Naive thymus-derived CD4-positive, alpha-beta T cell (primary cell): ENCODE measurements at regions not wholly inside any gene's neighbourhood (a gene's known extent, or its start where the extent isn't known, plus 50 kb on each side); places are given as distances from the start of the nearest gene placed in this dataset.

Experiments
- ATAC-seq: fragments of 150-1000 bp; cut with Tn5 transposase; 2 replicates; pipeline ENCODE4 v1.10.0; 2021; ENCODE audit warnings: mild to moderate bottlenecking, moderate library complexity
- CTCF ChIA-PET: fragments of 350-600 bp; sonication (Branson Sonifier 250); formaldehyde crosslinking; loops from one replicate; lab custom pipeline; 2021; ENCODE audit warnings: antibody characterized with exemption; lab: Charles Lee
- POLR2A ChIA-PET: fragments of 350-600 bp; sonication (Branson Sonifier 250); formaldehyde crosslinking; loops from one replicate; lab custom pipeline; 2021; ENCODE audit warnings: antibody characterized with exemption, inconsistent platforms; lab: Charles Lee
- DNase-seq, 9 donors: peaks; one replicate each; pipeline versions ENCODE4 v3.0.0 to v3.0.0-alpha.2; 2020 to 2022; ENCODE audit warnings: mixed read lengths in 1 of 9
- H3K27ac ChIP-seq: one replicate; pipeline ENCODE4 v1.7.0; 2013; ENCODE audit warnings: mild to moderate bottlenecking, low read depth, low read length, moderate library complexity
- H3K27me3 ChIP-seq, 2 donors: one replicate each; pipeline ENCODE4 v1.7.0; 2013; ENCODE audit warnings: low read length in 2 of 2, mild to moderate bottlenecking in 2 of 2, moderate library complexity in 2 of 2; ENCODE audit not compliant: control insufficient read depth in 2 of 2, insufficient read depth in 2 of 2
- H3K36me3 ChIP-seq, 3 experiments: 1 replicate in 2 of 3; 2 replicates in 1 of 3; pipeline ENCODE4 v1.7.0; 2013; ENCODE audit warnings: low read length in 3 of 3, mild to moderate bottlenecking in 3 of 3, moderate library complexity in 1 of 3; ENCODE audit not compliant: insufficient read depth in 3 of 3, control insufficient read depth in 2 of 3
- H3K4me1 ChIP-seq, 2 donors: one replicate each; pipeline ENCODE4 v1.7.0; 2013; ENCODE audit warnings: low read length in 2 of 2, mild to moderate bottlenecking in 2 of 2, moderate library complexity in 1 of 2; ENCODE audit not compliant: control insufficient read depth in 2 of 2, insufficient read depth in 2 of 2
- H3K4me3 ChIP-seq: 2 replicates; pipeline ENCODE4 v1.7.0; 2013; ENCODE audit warnings: mild to moderate bottlenecking, low read length
- H3K9me3 ChIP-seq, 3 experiments: 1 replicate in 2 of 3; 2 replicates in 1 of 3; pipeline ENCODE4 v1.7.0; 2013; ENCODE audit warnings: low read length in 3 of 3; ENCODE audit not compliant: control insufficient read depth in 2 of 3
- H3K27ac Mint-ChIP-seq, 9 donors: one replicate each; pipeline ENCODE4 v1.8.0; 2020 to 2022; ENCODE audit warnings: mixed read lengths in 9 of 9, mild to moderate bottlenecking in 8 of 9, moderate library complexity in 5 of 9, inconsistent platforms in 2 of 9
- H3K27me3 Mint-ChIP-seq, 5 donors: one replicate each; pipeline ENCODE4 v1.8.0; 2021 to 2022; ENCODE audit warnings: mixed read lengths in 5 of 5, mild to moderate bottlenecking in 1 of 5
- H3K36me3 Mint-ChIP-seq, 5 donors: one replicate each; pipeline ENCODE4 v1.8.0; 2020 to 2022; ENCODE audit warnings: mixed read lengths in 5 of 5, mild to moderate bottlenecking in 3 of 5, inconsistent platforms in 1 of 5
- H3K4me1 Mint-ChIP-seq, 7 donors: one replicate each; pipeline ENCODE4 v1.8.0; 2020 to 2022; ENCODE audit warnings: mixed read lengths in 7 of 7, mild to moderate bottlenecking in 3 of 7, inconsistent platforms in 1 of 7
- H3K4me3 Mint-ChIP-seq, 10 donors: one replicate each; pipeline ENCODE4 v1.8.0; 2020 to 2022; ENCODE audit warnings: mild to moderate bottlenecking in 10 of 10, mixed read lengths in 10 of 10, moderate library complexity in 6 of 10, inconsistent platforms in 2 of 10
- H3K9me3 Mint-ChIP-seq, 11 donors: one replicate each; pipeline ENCODE4 v1.8.0; 2020 to 2022; ENCODE audit warnings: mixed read lengths in 11 of 11, mild to moderate bottlenecking in 4 of 11, inconsistent platforms in 1 of 11, moderate library complexity in 1 of 11
- intact Hi-C, 2 donors: fragments of 100-400 bp; cut with micrococcal nuclease; formaldehyde crosslinking; loops; one replicate each; pipeline ENCODE4 v1.15.1; 2023

- Histone ChIP-seq H3K9me3 (no peaks in the 10 kb centered on the region), H3K27me3 (no peaks in the 10 kb centered on the region), H3K27ac (no peak overlapping the region), H3K4me1 (no peaks in the 10 kb centered on the region), H3K36me3 (no peaks in the 10 kb centered on the region), H3K4me3 (no peak overlapping the region)
- peaks cover 0 to 15% (median 4%) of the 10 kb centered on the region in 5 donors for H3K27me3 Mint-ChIP-seq
- peaks cover 0 to 8% (median 0%) of the 10 kb centered on the region in 7 donors for H3K4me1 Mint-ChIP-seq
- ChIA-PET CTCF (no interaction called here), POLR2A (no interaction called here)
- no peaks in the 10 kb centered on the region for H3K9me3 Mint-ChIP-seq
- no peaks in the 10 kb centered on the region for H3K36me3 Mint-ChIP-seq
- ATAC-seq (no peak), DNase-seq (no peak)
- intact Hi-C loops = no loop called here
- H3K27ac Mint-ChIP-seq = no peak overlapping the region
- no peak overlapping the region for H3K4me3 Mint-ChIP-seq
These were observed 91.8 kb upstream of the STEAP4 start for GRCh38 chr7:88398459-88398858.

DNA sequence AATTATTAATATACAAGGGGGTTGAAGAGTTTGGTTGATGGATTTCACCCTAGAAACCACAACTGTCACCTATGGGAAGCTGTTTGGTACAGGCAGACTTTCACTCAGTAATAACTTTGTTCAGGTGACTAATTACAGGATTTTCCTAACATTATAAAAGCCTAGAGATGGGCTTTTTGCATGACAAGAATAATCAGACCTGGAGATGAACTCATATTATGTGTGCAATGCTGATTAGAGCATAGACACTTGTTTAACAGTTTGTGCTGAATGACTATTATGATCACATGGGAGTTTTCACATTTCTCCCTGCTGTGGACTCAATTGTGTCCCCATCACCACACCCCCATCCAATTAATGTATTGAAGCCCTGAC lies 90.2 kb upstream of the STEAP4 start:
- ATAC-seq = no peak
- H3K27ac ChIP-seq = no peak overlapping the region
- peaks cover 0 to 8% (median 0%) of the 10 kb centered on the region in 7 donors for H3K4me1 Mint-ChIP-seq
- H3K9me3 ChIP-seq = no peaks in the 10 kb centered on the region
- H3K27me3 Mint-ChIP-seq = peaks cover 0 to 15% (median 4%) of the 10 kb centered on the region in 5 donors
- ChIA-PET POLR2A (no interaction called here), CTCF (no interaction called here)
- no peak overlapping the region for H3K4me3 Mint-ChIP-seq
- no peaks in the 10 kb centered on the region for H3K36me3 Mint-ChIP-seq
- no peak overlapping the region for H3K4me3 ChIP-seq
- intact Hi-C loops = no loop called here
- H3K4me1 ChIP-seq = no peaks in the 10 kb centered on the region
- H3K36me3 ChIP-seq = no peaks in the 10 kb centered on the region
- no peaks in the 10 kb centered on the region for H3K9me3 Mint-ChIP-seq
- H3K27ac Mint-ChIP-seq = no peak overlapping the region
- DNase-seq = no peak
- no peaks in the 10 kb centered on the region for H3K27me3 ChIP-seq

- Mint-ChIP-seq H3K27ac (no peak overlapping the region), H3K4me3 (no peak overlapping the region), H3K36me3 (no peaks in the 10 kb centered on the region), H3K27me3 (peaks cover 0 to 15% (median 4%) of the 10 kb centered on the region in 5 donors), H3K9me3 (no peaks in the 10 kb centered on the region), H3K4me1 (peaks cover 0 to 8% (median 0%) of the 10 kb centered on the region in 7 donors)
- Histone ChIP-seq H3K27ac (no peak overlapping the region), H3K36me3 (no peaks in the 10 kb centered on the region), H3K9me3 (no peaks in the 10 kb centered on the region), H3K4me1 (no peaks in the 10 kb centered on the region), H3K4me3 (no peak overlapping the region), H3K27me3 (no peaks in the 10 kb centered on the region)
- ATAC-seq (peak; percentile 31), DNase-seq (no peak)
- POLR2A ChIA-PET = no interaction called here
- intact Hi-C loops = no loop called here
- CTCF ChIA-PET = no interaction called here
These were observed 89.7 kb upstream of the STEAP4 start for GRCh38 chr7:88396295-88396947.

DNA sequence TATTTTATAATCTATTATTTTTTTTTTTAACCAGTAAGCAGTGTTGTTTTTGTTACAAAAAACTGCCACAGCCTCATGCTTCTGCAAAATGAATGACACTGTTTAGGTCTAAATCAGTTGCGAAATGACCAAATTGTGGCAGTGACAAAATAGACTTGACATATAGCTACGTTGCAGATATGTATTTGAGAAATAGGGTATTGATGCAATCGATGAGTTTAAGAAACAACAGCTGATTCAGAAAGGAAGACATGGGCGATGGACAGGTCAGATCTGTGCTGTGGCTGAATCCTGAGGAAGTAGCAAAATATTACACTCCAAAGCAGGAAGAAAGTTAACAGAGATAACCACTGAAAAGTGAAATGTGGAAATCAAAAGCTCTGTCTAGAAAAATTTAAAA lies 89.0 kb upstream of the STEAP4 start:
- Histone ChIP-seq H3K36me3 (no peaks in the 10 kb centered on the region), H3K4me1 (no peaks in the 10 kb centered on the region), H3K27me3 (no peaks in the 10 kb centered on the region), H3K4me3 (no peak overlapping the region), H3K9me3 (no peaks in the 10 kb centered on the region), H3K27ac (no peak overlapping the region)
- intact Hi-C loops = no loop called here
- no peaks in the 10 kb centered on the region for H3K36me3 Mint-ChIP-seq
- no peak for DNase-seq
- peaks cover 0 to 15% (median 4%) of the 10 kb centered on the region in 5 donors for H3K27me3 Mint-ChIP-seq
- POLR2A ChIA-PET = no interaction called here
- H3K9me3 Mint-ChIP-seq = no peaks in the 10 kb centered on the region
- H3K4me3 Mint-ChIP-seq = no peak overlapping the region
- H3K27ac Mint-ChIP-seq = no peak overlapping the region
- CTCF ChIA-PET = no interaction called here
- peaks cover 0 to 8% (median 0%) of the 10 kb centered on the region in 7 donors for H3K4me1 Mint-ChIP-seq
- ATAC-seq = peak; percentile 65

DNA sequence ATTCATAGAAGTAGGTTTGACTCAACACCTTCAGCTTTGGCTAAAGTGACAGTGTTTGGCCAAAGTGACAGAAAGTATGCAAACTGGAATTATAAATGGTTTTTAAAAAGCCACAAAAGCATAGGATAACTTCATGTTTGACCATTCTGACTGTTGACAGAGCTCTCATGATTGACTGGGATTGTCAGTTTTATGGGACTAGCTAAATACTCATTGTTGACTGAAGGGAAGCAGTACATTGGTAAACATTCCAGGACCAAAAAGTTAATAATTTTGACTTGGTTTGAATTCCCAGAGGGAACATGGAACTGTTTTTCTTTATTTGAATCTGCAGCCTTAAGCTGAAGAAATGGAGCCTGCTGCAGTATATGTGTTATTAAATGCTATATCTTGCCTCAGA lies 84.6 kb upstream of the STEAP4 start:
- intact Hi-C loops = no loop called here
- H3K4me1 Mint-ChIP-seq = peaks cover 0 to 17% (median 6%) of the 10 kb centered on the region in 7 donors
- no peak for ATAC-seq

GRCh38 chr7:88387368-88387767 lies 80.7 kb upstream of the STEAP4 start:
- no peaks in the 10 kb centered on the region for H3K9me3 Mint-ChIP-seq
- intact Hi-C loops = no loop called here
- peaks cover 0 to 12% (median 6%) of the 10 kb centered on the region in 7 donors for H3K4me1 Mint-ChIP-seq
- H3K4me3 Mint-ChIP-seq = no peak overlapping the region
- peaks cover 0 to 3% of the 10 kb centered on the region in 2 donors for H3K4me1 ChIP-seq
- H3K4me3 ChIP-seq = no peak overlapping the region
- CTCF ChIA-PET = no interaction called here
- H3K27me3 Mint-ChIP-seq = peaks cover 0 to 8% (median 4%) of the 10 kb centered on the region in 5 donors
- H3K36me3 ChIP-seq = no peaks in the 10 kb centered on the region
- DNase-seq (no peak), ATAC-seq (no peak)
- POLR2A ChIA-PET = no interaction called here
- H3K27ac Mint-ChIP-seq = no peak overlapping the region
- no peaks in the 10 kb centered on the region for H3K36me3 Mint-ChIP-seq
- H3K9me3 ChIP-seq = no peaks in the 10 kb centered on the region
- H3K27me3 ChIP-seq = no peaks in the 10 kb centered on the region
- H3K27ac ChIP-seq = no peak overlapping the region

More for the DNA sequence above, 84.6 kb upstream of the STEAP4 start:
- no peak for DNase-seq
- H3K9me3 ChIP-seq = no peaks in the 10 kb centered on the region
- H3K4me3 ChIP-seq = no peak overlapping the region
- POLR2A ChIA-PET = no interaction called here
- no peak overlapping the region for H3K4me3 Mint-ChIP-seq
- CTCF ChIA-PET = no interaction called here
- no peaks in the 10 kb centered on the region for H3K9me3 Mint-ChIP-seq
- no peaks in the 10 kb centered on the region for H3K36me3 Mint-ChIP-seq
- peaks cover 0 to 10% (median 8%) of the 10 kb centered on the region in 5 donors for H3K27me3 Mint-ChIP-seq
- H3K4me1 ChIP-seq = peaks cover 0 to 3% of the 10 kb centered on the region in 2 donors
- no peaks in the 10 kb centered on the region for H3K27me3 ChIP-seq
- no peak overlapping the region for H3K27ac ChIP-seq
- H3K36me3 ChIP-seq = no peaks in the 10 kb centered on the region
- H3K27ac Mint-ChIP-seq = no peak overlapping the region

- no peaks in the 10 kb centered on the region for H3K27me3 ChIP-seq
- Mint-ChIP-seq H3K4me1 (peaks cover 0 to 12% (median 6%) of the 10 kb centered on the region in 7 donors), H3K4me3 (no peak overlapping the region), H3K27me3 (peaks cover 0 to 8% (median 4%) of the 10 kb centered on the region in 5 donors), H3K9me3 (peaks cover 0 to under 1% (median 0%) of the 10 kb centered on the region in 11 donors), H3K36me3 (no peaks in the 10 kb centered on the region), H3K27ac (no peak overlapping the region)
- DNase-seq (no peak), ATAC-seq (no peak)
- ChIA-PET POLR2A (no interaction called here), CTCF (no interaction called here)
- peaks cover 0 to 3% of the 10 kb centered on the region in 2 donors for H3K4me1 ChIP-seq
- intact Hi-C loops = no loop called here
- H3K27ac ChIP-seq = no peak overlapping the region
- no peaks in the 10 kb centered on the region for H3K9me3 ChIP-seq
- no peak overlapping the region for H3K4me3 ChIP-seq
- H3K36me3 ChIP-seq = no peaks in the 10 kb centered on the region
These were observed 80.0 kb upstream of the STEAP4 start for GRCh38 chr7:88386665-88387156.
